ENCODE measurements at regions not wholly inside any gene's neighbourhood (a gene's known extent, or its start where the extent isn't known, plus 50 kb on each side); places are given as distances from the start of the nearest gene placed in this dataset.

DNA sequence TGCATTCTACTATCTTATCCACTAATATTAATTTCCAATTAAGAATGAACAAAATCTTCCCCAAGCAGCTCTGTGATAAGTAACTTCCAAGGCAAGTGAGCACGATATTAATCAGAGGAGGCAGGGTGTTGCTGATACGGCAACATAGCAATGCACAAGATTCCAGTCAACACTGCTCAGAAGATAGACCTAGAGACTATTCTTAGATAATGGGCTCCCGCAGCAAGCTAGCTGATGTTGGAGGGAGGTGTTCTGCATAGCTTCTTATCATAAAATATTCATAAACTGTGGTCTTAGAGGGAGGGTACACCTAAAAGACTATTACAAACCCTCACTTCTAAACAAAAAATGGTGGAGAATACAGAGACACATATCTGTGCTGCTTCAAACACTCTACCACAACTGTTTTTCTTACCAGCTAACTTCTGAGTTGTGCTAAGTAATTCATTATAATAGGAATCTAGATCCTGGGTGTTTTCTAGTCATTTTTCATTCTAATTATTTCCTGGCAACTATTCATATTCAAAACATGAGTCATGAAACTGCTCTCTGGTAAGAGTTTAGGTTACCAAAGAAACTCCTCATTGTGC lies 382.0 kb upstream of the SOX14 start:
- H3K4me3 Mint-ChIP-seq (ENCODE audit: unreplicated experiment): no peak overlapping the region
- DNase-seq (ENCODE audit: low read depth) (no peak), FAIRE-seq (no peak)
- peaks cover 4% of the 10 kb centered on the region for H3K9me3 Mint-ChIP-seq (ENCODE audit: unreplicated experiment)
- Histone ChIP-seq H3K4me2 (ENCODE audit: low read length) (no peak overlapping the region), H3K4me3 (ENCODE audit: insufficient read depth, low read depth, low read length) (no peak overlapping the region), H3K9ac (ENCODE audit: low read length) (no peak overlapping the region), H2AFZ (ENCODE audit: low read depth, low read length) (no peak overlapping the region), H3K27ac (ENCODE audit: low read depth, low read length) (no peak overlapping the region), H4K20me1 (ENCODE audit: insufficient read depth, low read length) (no peaks in the 10 kb centered on the region), H3K9me3 (ENCODE audit: insufficient read depth, low read depth, low read length) (peaks cover 5% of the 10 kb centered on the region), H3K79me2 (ENCODE audit: insufficient read depth, low read length) (no peaks in the 10 kb centered on the region), H3K36me3 (ENCODE audit: insufficient read depth, low read length) (no peaks in the 10 kb centered on the region), H3K27me3 (ENCODE audit: insufficient read depth, low read length) (no peaks in the 10 kb centered on the region), H3K4me1 (ENCODE audit: insufficient read depth, low read length) (no peaks in the 10 kb centered on the region)
- no peaks in the 10 kb centered on the region for H3K27me3 Mint-ChIP-seq (ENCODE audit: low read depth, unreplicated experiment)
- TF ChIP-seq, protein P1, sequence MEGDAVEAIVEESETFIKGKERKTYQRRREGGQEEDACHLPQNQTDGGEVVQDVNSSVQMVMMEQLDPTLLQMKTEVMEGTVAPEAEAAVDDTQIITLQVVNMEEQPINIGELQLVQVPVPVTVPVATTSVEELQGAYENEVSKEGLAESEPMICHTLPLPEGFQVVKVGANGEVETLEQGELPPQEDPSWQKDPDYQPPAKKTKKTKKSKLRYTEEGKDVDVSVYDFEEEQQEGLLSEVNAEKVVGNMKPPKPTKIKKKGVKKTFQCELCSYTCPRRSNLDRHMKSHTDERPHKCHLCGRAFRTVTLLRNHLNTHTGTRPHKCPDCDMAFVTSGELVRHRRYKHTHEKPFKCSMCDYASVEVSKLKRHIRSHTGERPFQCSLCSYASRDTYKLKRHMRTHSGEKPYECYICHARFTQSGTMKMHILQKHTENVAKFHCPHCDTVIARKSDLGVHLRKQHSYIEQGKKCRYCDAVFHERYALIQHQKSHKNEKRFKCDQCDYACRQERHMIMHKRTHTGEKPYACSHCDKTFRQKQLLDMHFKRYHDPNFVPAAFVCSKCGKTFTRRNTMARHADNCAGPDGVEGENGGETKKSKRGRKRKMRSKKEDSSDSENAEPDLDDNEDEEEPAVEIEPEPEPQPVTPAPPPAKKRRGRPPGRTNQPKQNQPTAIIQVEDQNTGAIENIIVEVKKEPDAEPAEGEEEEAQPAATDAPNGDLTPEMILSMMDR (IDR thresholded peaks at IDR 0.05; ENCODE audit: insufficient read depth, low read depth, low read length): no peak
- no peaks in the 10 kb centered on the region for H3K36me3 Mint-ChIP-seq (ENCODE audit: low read depth, unreplicated experiment)
- H3K27ac Mint-ChIP-seq (ENCODE audit: unreplicated experiment): no peak overlapping the region
- H3K4me1 Mint-ChIP-seq (ENCODE audit: low read depth, unreplicated experiment): no peaks in the 10 kb centered on the region

DNA sequence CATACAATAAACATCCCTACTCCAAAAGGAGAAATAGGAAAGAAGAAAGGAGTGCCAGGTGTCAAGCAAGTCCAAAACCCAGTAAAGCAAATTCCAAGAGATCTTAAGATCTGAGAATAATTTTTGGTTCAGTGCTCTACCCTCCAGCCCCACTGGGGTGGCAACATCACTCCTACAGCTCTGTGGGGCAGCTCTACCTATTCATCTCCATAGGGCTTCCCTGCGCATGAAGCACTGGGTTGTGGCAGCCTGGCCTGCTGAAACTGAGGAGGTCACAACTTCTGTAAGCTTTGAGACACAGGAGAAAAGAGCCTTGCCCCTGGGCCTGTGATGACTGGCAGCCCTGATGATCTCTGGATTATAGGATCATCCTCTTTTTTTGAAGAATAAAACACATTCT lies 378.2 kb upstream of the SOX14 start:
- Histone ChIP-seq H3K27me3 (ENCODE audit: insufficient read depth, low read length) (no peaks in the 10 kb centered on the region), H3K4me2 (ENCODE audit: low read length) (no peak overlapping the region), H3K79me2 (ENCODE audit: insufficient read depth, low read length) (no peaks in the 10 kb centered on the region), H3K4me1 (ENCODE audit: insufficient read depth, low read length) (no peaks in the 10 kb centered on the region), H3K27ac (ENCODE audit: low read depth, low read length) (no peak overlapping the region), H2AFZ (ENCODE audit: low read depth, low read length) (no peak overlapping the region), H4K20me1 (ENCODE audit: insufficient read depth, low read length) (no peaks in the 10 kb centered on the region), H3K36me3 (ENCODE audit: insufficient read depth, low read length) (no peaks in the 10 kb centered on the region), H3K9me3 (ENCODE audit: insufficient read depth, low read depth, low read length) (no peaks in the 10 kb centered on the region), H3K9ac (ENCODE audit: low read length) (no peak overlapping the region), H3K4me3 (ENCODE audit: insufficient read depth, low read depth, low read length) (no peak overlapping the region)
- Mint-ChIP-seq H3K27me3 (ENCODE audit: low read depth, unreplicated experiment) (no peaks in the 10 kb centered on the region), H3K4me1 (ENCODE audit: low read depth, unreplicated experiment) (no peaks in the 10 kb centered on the region), H3K36me3 (ENCODE audit: low read depth, unreplicated experiment) (no peaks in the 10 kb centered on the region), H3K9me3 (ENCODE audit: unreplicated experiment) (no peaks in the 10 kb centered on the region), H3K4me3 (ENCODE audit: unreplicated experiment) (no peak overlapping the region), H3K27ac (ENCODE audit: unreplicated experiment) (no peak overlapping the region)
- no peak for TF ChIP-seq EZH2 (IDR thresholded peaks at IDR 0.05; ENCODE audit: insufficient read depth, low read length)
- TF ChIP-seq, protein P1 (IDR thresholded peaks at IDR 0.05; ENCODE audit: insufficient read depth, low read depth, low read length): no peak
- no peak for DNase-seq (ENCODE audit: low read depth)
- FAIRE-seq: no peak

DNA sequence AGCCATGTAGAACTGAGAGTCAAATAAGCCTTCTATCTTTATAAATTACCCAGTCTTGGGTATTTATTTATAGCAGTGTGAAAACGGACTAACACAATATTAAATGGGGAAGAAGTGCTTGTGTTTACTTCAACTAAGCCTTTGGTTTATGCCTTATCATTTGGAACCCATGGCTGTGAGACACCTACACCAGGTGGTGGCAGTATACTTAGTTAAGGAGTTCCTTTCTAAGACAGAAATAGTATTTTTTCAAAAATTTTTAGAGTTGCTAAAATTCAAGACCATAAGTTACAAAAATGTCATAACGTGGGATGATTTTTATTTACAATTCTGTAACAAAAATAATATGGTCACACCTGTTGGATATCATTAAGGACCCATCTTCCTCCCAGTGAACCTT lies 354.5 kb upstream of the SOX14 start:
- H3K27ac ChIP-seq (ENCODE audit: low read depth, low read length): no peak overlapping the region
- Mint-ChIP-seq H3K27me3 (ENCODE audit: low read depth, unreplicated experiment) (peaks cover 5% of the 10 kb centered on the region), H3K4me3 (ENCODE audit: unreplicated experiment) (no peak overlapping the region), H3K9me3 (ENCODE audit: unreplicated experiment) (peaks cover 8% of the 10 kb centered on the region), H3K4me1 (ENCODE audit: low read depth, unreplicated experiment) (no peaks in the 10 kb centered on the region), H3K27ac (ENCODE audit: unreplicated experiment) (no peak overlapping the region), H3K36me3 (ENCODE audit: low read depth, unreplicated experiment) (no peaks in the 10 kb centered on the region)
- TF ChIP-seq, protein P1 (IDR thresholded peaks at IDR 0.05; ENCODE audit: insufficient read depth, low read depth, low read length): no peak
- TF ChIP-seq EZH2 (IDR thresholded peaks at IDR 0.05; ENCODE audit: insufficient read depth, low read length): no peak
- H3K4me3 ChIP-seq (ENCODE audit: insufficient read depth, low read depth, low read length): no peak overlapping the region
- H3K4me1 ChIP-seq (ENCODE audit: insufficient read depth, low read length): no peaks in the 10 kb centered on the region
- no peaks in the 10 kb centered on the region for H3K79me2 ChIP-seq (ENCODE audit: insufficient read depth, low read length)
- no peak for FAIRE-seq
- no peaks in the 10 kb centered on the region for H3K36me3 ChIP-seq (ENCODE audit: insufficient read depth, low read length)
- H4K20me1 ChIP-seq (ENCODE audit: insufficient read depth, low read length): no peaks in the 10 kb centered on the region
- no peak overlapping the region for H3K4me2 ChIP-seq (ENCODE audit: low read length)
- DNase-seq (ENCODE audit: low read depth): no peak
- peaks cover 2% of the 10 kb centered on the region for H3K9me3 ChIP-seq (ENCODE audit: insufficient read depth, low read depth, low read length)
- H3K9ac ChIP-seq (ENCODE audit: low read length): no peak overlapping the region
- H2AFZ ChIP-seq (ENCODE audit: low read depth, low read length): no peak overlapping the region
- no peaks in the 10 kb centered on the region for H3K27me3 ChIP-seq (ENCODE audit: insufficient read depth, low read length)
